ENCODE measurements at regions not wholly inside any gene's neighbourhood (a gene's known extent, or its start where the extent isn't known, plus 50 kb on each side); places are given as distances from the start of the nearest gene placed in this dataset.

DNA sequence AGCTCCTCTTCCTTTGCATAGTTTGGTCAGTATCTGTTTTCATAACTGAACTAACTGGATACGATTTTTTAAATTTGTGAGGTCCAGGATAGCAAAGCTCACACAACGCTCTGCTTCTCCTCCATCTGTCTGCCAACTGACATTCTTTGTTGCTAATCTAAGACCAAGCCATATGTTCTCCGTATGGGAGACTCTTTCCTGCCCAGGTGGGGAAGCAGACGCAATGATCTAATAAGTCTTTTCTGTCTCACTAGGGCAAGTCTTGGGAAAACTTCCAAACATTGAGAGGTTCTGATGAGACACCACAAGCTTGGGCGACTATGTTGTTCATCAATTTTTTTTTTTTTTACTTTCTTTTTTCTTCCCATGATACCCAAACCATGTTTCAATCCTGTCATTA lies 558.5 kb downstream of the EFNA5 start:
- no peaks in the 10 kb centered on the region for H3K9me3 ChIP-seq
- no peak overlapping the region for H3K27ac ChIP-seq
- H3K36me3 ChIP-seq: no peaks in the 10 kb centered on the region
- H3K9ac ChIP-seq: no peak overlapping the region
- no peak overlapping the region for H3K4me3 ChIP-seq
- no peaks in the 10 kb centered on the region for H4K20me1 ChIP-seq
- no peak overlapping the region for H3K4me2 ChIP-seq
- TF ChIP-seq Cebpa-rat (IDR thresholded peaks at IDR 0.05): no peak
- no peaks in the 10 kb centered on the region for H3K4me1 ChIP-seq
- H3K27me3 ChIP-seq: no peaks in the 10 kb centered on the region

DNA sequence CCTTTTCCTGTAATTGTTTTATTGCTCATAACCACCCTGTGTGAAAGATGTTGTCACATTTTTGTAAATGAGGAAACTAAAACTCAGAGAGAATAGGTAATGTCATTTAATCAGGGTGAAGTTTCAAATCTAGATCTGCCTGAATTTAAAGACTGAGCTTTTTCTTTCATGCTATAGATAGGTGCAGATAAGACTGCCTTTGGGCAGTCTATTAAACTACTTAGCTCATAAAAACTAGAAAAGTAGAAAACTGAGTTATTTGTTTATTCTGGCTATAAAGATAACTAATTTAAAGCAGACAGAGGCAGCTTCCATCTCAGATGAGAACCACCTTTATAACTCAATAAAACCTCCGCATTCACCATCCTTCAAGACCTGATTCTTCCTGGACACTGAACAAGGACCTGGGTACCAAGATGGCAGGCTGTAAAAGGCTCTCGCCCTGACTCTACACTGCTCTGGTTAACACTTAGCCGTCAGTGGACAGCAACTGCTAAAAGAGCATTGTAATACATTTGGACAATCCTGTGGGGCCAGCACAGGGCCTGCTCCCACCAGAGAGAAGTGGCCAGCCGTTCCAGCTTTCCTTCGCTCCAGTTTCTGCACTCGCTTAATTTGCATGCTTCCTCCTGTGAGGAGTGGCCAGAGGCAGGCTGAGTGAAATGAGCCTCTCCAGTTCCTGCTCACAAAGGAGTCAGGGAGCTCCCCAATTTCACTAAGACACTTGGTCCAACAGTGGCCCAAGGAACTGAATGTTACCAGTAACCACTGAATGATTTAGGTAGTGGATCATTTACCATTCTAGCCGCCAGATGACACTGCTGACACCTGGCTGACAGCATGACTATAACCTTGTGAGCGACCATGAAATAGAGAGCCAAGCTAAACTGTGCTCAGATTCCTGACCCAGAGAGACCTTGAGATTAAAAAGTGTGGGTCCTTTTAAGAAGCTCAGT lies 566.4 kb downstream of the EFNA5 start:
- Histone ChIP-seq H3K9ac (no peak overlapping the region), H3K27ac (no peak overlapping the region), H3K9me3 (peaks cover 4% of the 10 kb centered on the region; the same call in 1 of the 2 replicates), H3K36me3 (no peaks in the 10 kb centered on the region), H3K4me3 (no peak overlapping the region), H3K4me2 (no peak overlapping the region), H3K4me1 (no peaks in the 10 kb centered on the region), H3K27me3 (no peaks in the 10 kb centered on the region), H4K20me1 (no peaks in the 10 kb centered on the region)
- no peak for TF ChIP-seq Cebpa-rat (IDR thresholded peaks at IDR 0.05)

DNA sequence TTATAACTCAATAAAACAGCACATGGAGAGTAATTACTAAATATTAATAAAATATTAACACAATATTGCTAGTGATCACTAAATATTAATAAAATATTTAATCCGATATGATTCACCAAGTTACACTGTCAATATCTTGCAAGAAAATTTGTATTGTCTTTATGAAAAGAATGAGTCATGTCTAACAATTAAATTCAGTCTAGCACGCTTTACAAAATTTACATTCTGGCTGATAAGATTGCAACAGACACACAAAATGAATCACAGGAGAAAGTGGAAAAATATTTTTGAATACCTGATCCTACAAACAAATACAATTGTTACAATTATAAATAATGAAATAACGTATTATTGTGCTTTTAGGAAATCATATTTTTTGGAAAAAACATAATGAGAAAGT lies 567.2 kb downstream of the EFNA5 start:
- H3K9me3 ChIP-seq: peaks cover 4% of the 10 kb centered on the region; the same call in 1 of the 2 replicates
- H3K36me3 ChIP-seq: no peaks in the 10 kb centered on the region
- no peak overlapping the region for H3K4me3 ChIP-seq
- no peak overlapping the region for H3K9ac ChIP-seq
- H3K27me3 ChIP-seq: no peaks in the 10 kb centered on the region
- H3K27ac ChIP-seq: no peak overlapping the region
- H3K4me2 ChIP-seq: no peak overlapping the region
- no peak for TF ChIP-seq Cebpa-rat (IDR thresholded peaks at IDR 0.05)
- no peaks in the 10 kb centered on the region for H4K20me1 ChIP-seq
- H3K4me1 ChIP-seq: no peaks in the 10 kb centered on the region

DNA sequence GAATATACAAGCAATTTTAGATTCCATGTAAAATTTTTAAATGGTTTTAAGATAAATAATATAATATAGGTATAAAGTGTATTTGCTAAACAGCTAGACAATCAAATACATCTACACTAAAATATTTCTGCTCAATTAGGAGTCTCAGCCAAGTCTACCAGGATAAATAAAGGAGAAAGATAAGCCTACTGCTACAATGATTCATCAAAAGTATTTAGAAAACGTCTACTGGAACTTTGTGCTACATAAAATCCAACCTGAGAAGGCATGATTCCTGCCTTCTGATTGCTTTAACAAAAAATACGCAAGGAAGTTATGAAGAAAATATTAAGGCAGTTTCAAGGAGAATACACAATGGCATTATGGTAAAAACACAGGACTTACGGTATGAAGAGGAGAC lies 570.6 kb downstream of the EFNA5 start:
- Histone ChIP-seq H3K4me1 (no peaks in the 10 kb centered on the region), H3K27ac (no peak overlapping the region), H3K4me2 (no peak overlapping the region), H3K9me3 (peaks cover 4% of the 10 kb centered on the region; the same call in 1 of the 2 replicates), H4K20me1 (no peaks in the 10 kb centered on the region), H3K4me3 (no peak overlapping the region), H3K27me3 (no peaks in the 10 kb centered on the region), H3K36me3 (no peaks in the 10 kb centered on the region), H3K9ac (no peak overlapping the region)
- TF ChIP-seq Cebpa-rat (IDR thresholded peaks at IDR 0.05): no peak

DNA sequence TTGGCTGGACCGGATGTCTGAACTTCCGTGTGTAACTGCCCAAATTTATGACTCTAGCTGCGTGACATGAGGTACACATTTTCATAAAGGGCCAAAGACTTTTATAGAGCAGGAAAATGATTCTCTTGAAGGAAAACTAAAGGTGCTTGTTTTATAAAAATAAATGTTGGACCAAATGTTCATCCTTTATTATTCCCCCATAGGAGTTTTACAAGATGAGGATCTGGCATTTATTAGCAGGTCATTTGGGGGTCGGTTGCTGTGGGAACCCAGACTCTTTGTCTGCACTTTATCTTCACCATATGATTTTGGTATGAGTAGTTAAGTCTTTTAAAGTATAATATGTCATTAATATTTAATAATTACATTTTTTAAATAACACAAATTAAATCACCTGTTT lies 571.2 kb downstream of the EFNA5 start:
- Histone ChIP-seq H3K27ac (no peak overlapping the region), H3K36me3 (no peaks in the 10 kb centered on the region), H3K27me3 (no peaks in the 10 kb centered on the region), H4K20me1 (no peaks in the 10 kb centered on the region), H3K4me2 (no peak overlapping the region), H3K4me1 (no peaks in the 10 kb centered on the region), H3K4me3 (no peak overlapping the region), H3K9ac (no peak overlapping the region), H3K9me3 (peaks cover 4% of the 10 kb centered on the region; the same call in 1 of the 2 replicates)
- TF ChIP-seq Cebpa-rat (IDR thresholded peaks at IDR 0.05): no peak

DNA sequence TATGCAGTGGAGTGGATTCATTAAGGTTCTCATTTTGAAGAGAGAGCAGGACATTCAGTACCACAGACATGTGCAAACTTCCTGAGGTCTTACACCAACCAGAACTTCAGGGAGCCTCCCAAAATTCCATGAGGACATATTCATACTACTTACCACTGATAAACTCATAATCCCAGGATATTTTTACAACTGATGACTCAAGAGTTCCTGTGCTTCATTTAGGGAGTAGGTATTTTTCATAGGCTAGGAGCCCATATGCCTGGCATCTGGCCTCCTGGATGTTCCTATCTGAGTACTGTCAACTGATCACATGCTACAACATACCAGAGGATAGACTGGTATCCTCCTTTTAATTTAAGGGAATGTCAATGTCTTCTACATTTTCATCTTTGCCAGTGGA lies 578.0 kb downstream of the EFNA5 start:
- Histone ChIP-seq H3K27ac (no peak overlapping the region), H3K4me3 (no peak overlapping the region), H3K9me3 (no peaks in the 10 kb centered on the region), H3K4me1 (0 out of 2 replicates have a peak, but pooled peaks cover 5% of the 10 kb centered on the region), H3K36me3 (no peaks in the 10 kb centered on the region), H4K20me1 (no peaks in the 10 kb centered on the region), H3K9ac (no peak overlapping the region), H3K4me2 (no peak overlapping the region), H3K27me3 (no peaks in the 10 kb centered on the region)
- TF ChIP-seq Cebpa-rat (IDR thresholded peaks at IDR 0.05): no peak

DNA sequence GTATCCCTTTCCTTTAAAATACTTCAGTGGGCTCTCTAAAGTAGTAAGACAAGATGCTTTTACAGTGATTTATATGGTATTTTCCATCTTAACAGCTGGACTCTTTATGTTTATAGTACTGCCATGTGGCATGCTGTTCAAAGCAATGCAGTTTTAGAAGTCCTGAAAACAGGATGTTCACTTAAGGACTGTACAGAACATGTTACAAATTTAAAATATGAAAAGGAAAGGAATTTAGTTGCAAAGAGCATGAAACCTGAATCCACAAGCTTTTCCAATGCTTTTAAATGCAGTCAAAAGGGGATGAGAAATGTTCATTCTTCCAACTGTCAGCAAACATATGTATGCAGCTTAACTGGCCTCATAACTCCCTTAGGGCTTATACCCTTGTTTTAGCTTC lies 580.2 kb downstream of the EFNA5 start:
- Histone ChIP-seq H3K27me3 (no peaks in the 10 kb centered on the region), H3K36me3 (no peaks in the 10 kb centered on the region), H3K4me2 (no peak overlapping the region), H3K9me3 (no peaks in the 10 kb centered on the region), H3K4me1 (0 out of 2 replicates have a peak, but pooled peaks cover 5% of the 10 kb centered on the region), H3K4me3 (no peak overlapping the region), H3K9ac (no peak overlapping the region), H3K27ac (no peak overlapping the region), H4K20me1 (no peaks in the 10 kb centered on the region)
- TF ChIP-seq Cebpa-rat (IDR thresholded peaks at IDR 0.05): no peak

DNA sequence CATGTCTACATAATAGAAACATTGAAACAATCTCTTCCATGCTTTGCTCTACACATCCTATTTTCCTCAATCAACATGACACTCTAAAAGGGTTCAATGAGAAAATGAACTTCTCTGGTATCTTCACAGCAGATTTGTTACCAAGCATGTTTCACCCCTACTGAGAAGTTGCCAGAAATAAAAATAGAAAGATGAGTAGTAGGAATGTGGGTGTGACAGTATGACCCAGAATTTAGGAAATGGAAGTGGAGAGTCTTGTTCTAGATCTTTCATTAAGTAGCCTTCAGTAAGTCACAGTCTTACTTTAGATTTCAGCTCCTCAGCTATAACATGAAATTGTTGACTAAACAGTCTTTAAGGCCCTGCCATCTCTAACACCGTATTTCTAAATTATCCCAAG lies 581.8 kb downstream of the EFNA5 start:
- no peak for TF ChIP-seq Cebpa-rat (IDR thresholded peaks at IDR 0.05)
- H3K4me1 ChIP-seq: 0 out of 2 replicates have a peak, but pooled peaks cover 5% of the 10 kb centered on the region
- no peaks in the 10 kb centered on the region for H3K9me3 ChIP-seq
- no peak overlapping the region for H3K27ac ChIP-seq
- H3K27me3 ChIP-seq: no peaks in the 10 kb centered on the region
- no peak overlapping the region for H3K9ac ChIP-seq
- H4K20me1 ChIP-seq: no peaks in the 10 kb centered on the region
- H3K4me2 ChIP-seq: no peak overlapping the region
- no peaks in the 10 kb centered on the region for H3K36me3 ChIP-seq
- no peak overlapping the region for H3K4me3 ChIP-seq

DNA sequence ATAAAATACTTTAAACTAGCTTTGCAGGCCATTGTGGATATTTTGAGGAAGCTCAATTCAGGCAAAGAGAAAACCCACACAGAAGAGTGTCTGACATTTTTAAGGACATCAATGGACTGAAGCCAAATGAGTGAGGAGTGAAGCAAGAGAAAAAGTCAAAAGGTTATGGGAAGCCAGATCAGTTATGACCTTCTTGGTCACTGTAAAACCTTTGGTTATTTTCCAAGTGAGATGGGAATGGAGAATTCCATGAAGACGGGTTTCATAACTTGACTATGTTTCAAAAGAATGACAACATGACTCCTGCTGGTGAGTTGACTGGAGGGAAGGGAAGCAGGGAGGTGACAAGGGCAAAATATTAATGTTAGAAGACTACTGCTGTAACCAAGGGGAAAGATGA lies 585.2 kb downstream of the EFNA5 start:
- H3K9me3 ChIP-seq: no peaks in the 10 kb centered on the region
- 0 out of 2 replicates have a peak, but pooled peaks cover 5% of the 10 kb centered on the region for H3K4me1 ChIP-seq
- H3K9ac ChIP-seq: no peak overlapping the region
- no peak overlapping the region for H3K4me3 ChIP-seq
- no peaks in the 10 kb centered on the region for H3K36me3 ChIP-seq
- no peaks in the 10 kb centered on the region for H4K20me1 ChIP-seq
- no peak for TF ChIP-seq Cebpa-rat (IDR thresholded peaks at IDR 0.05)
- no peak overlapping the region for H3K27ac ChIP-seq
- no peaks in the 10 kb centered on the region for H3K27me3 ChIP-seq
- no peak overlapping the region for H3K4me2 ChIP-seq

DNA sequence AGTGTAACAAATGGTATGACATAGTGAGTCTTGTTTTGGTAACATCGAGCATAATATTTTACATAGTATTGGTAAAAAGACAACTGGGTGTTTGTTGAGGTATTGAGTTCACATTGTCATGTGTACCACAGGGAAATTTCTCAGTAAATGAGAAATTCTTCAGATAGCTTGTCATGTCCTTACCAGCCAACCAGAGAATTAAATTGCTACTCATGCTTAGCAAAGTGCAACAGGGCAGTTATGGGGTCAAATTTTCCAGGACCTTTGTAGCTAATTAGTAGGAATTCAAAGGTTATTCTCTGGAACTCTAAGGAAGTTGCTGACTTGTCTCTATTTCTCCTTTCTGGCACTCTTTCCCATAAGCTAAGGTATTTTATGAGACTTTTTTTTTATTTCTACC lies 595.7 kb downstream of the EFNA5 start:
- peaks cover 11% of the 10 kb centered on the region for H3K9me3 ChIP-seq
- no peak overlapping the region for H3K4me3 ChIP-seq
- no peaks in the 10 kb centered on the region for H4K20me1 ChIP-seq
- H3K4me1 ChIP-seq: no peaks in the 10 kb centered on the region
- no peaks in the 10 kb centered on the region for H3K36me3 ChIP-seq
- no peak overlapping the region for H3K9ac ChIP-seq
- H3K4me2 ChIP-seq: no peak overlapping the region
- H3K27ac ChIP-seq: no peak overlapping the region
- no peak for TF ChIP-seq Cebpa-rat (IDR thresholded peaks at IDR 0.05)
- H3K27me3 ChIP-seq: no peaks in the 10 kb centered on the region
